ENCODE measurements at regions not wholly inside any gene's neighbourhood (a gene's known extent, or its start where the extent isn't known, plus 50 kb on each side); places are given as distances from the start of the nearest gene placed in this dataset.

GRCh38 chr10:58976254-58976653 is 200.2 kb upstream of the PHYHIPL start:
- no peak for TF ChIP-seq POLR2AphosphoS5 (IDR thresholded peaks at IDR 0.05; ENCODE audit: low read depth, low read length)
- TF ChIP-seq MAX (IDR thresholded peaks at IDR 0.05; ENCODE audit: low read depth): no peak
- no peak for TF ChIP-seq FOXM1 (IDR thresholded peaks at IDR 0.05; ENCODE audit: low read depth)
